ENCODE measurements at regions not wholly inside any gene's neighbourhood (a gene's known extent, or its start where the extent isn't known, plus 50 kb on each side); places are given as distances from the start of the nearest gene placed in this dataset.
"Not testable (repeated sequence)": the region's sequence is repeated elsewhere in the genome, so short reads cannot be mapped to it uniquely, and the experiment has no call there.

GRCh38 chr3:180786227-180786626, 106.9 kb upstream of the CCDC39 start:
- not testable (repeated sequence) for H3K36me3 ChIP-seq (ENCODE audit: control insufficient read depth, insufficient read depth, low read length); H3K4me3 ChIP-seq (ENCODE audit: low read length); DNase-seq; H3K27me3 ChIP-seq (ENCODE audit: control insufficient read depth, insufficient read depth, low read length); H3K27ac ChIP-seq (ENCODE audit: low read length); H3K9me3 ChIP-seq (replicated peaks; ENCODE audit: control insufficient read depth, low read depth, low read length); H3K4me1 ChIP-seq (ENCODE audit: control insufficient read depth, insufficient read depth, low read length)
- WGBS (ENCODE audit: insufficient coverage): 85% methylated on average over 3 of the region's 3 CpGs

GRCh38 chr3:180789774-180790173, 110.5 kb upstream of the CCDC39 start:
- 90% methylated on average over 2 of the region's 2 CpGs for WGBS (ENCODE audit: insufficient coverage)
- Histone ChIP-seq H3K4me3 (ENCODE audit: low read length) (no peak overlapping the region), H3K27ac (ENCODE audit: low read length) (no peak overlapping the region), H3K4me1 (ENCODE audit: control insufficient read depth, insufficient read depth, low read length) (no peaks in the 10 kb centered on the region), H3K36me3 (ENCODE audit: control insufficient read depth, insufficient read depth, low read length) (no peaks in the 10 kb centered on the region), H3K27me3 (ENCODE audit: control insufficient read depth, insufficient read depth, low read length) (no peaks in the 10 kb centered on the region), H3K9me3 (replicated peaks; ENCODE audit: control insufficient read depth, low read depth, low read length) (no peaks in the 10 kb centered on the region)
- no peak for DNase-seq

GRCh38 chr3:180798197-180798596, 114.3 kb upstream of the FXR1 start:
- no peak overlapping the region for H3K27ac ChIP-seq (ENCODE audit: low read length)
- H3K4me3 ChIP-seq (ENCODE audit: low read length): no peak overlapping the region
- H3K36me3 ChIP-seq (ENCODE audit: control insufficient read depth, insufficient read depth, low read length): no peaks in the 10 kb centered on the region
- H3K27me3 ChIP-seq (ENCODE audit: control insufficient read depth, insufficient read depth, low read length): no peaks in the 10 kb centered on the region
- WGBS (ENCODE audit: insufficient coverage): no CpG with 5 or more reads among the region's 4 CpGs
- no peak for DNase-seq
- no peaks in the 10 kb centered on the region for H3K4me1 ChIP-seq (ENCODE audit: control insufficient read depth, insufficient read depth, low read length)
- H3K9me3 ChIP-seq (replicated peaks; ENCODE audit: control insufficient read depth, low read depth, low read length): no peaks in the 10 kb centered on the region

GRCh38 chr3:180802837-180803236, 109.6 kb upstream of the FXR1 start:
- H3K27me3 ChIP-seq (ENCODE audit: control insufficient read depth, insufficient read depth, low read length): no peaks in the 10 kb centered on the region
- no peak overlapping the region for H3K4me3 ChIP-seq (ENCODE audit: low read length)
- no peaks in the 10 kb centered on the region for H3K36me3 ChIP-seq (ENCODE audit: control insufficient read depth, insufficient read depth, low read length)
- H3K27ac ChIP-seq (ENCODE audit: low read length): no peak overlapping the region
- H3K9me3 ChIP-seq (replicated peaks; ENCODE audit: control insufficient read depth, low read depth, low read length): no peaks in the 10 kb centered on the region
- peaks cover 3% of the 10 kb centered on the region for H3K4me1 ChIP-seq (ENCODE audit: control insufficient read depth, insufficient read depth, low read length)
- peak; percentile 22 for DNase-seq

- peak; percentile 40 for DNase-seq
- WGBS (ENCODE audit: insufficient coverage): no CpG with 5 or more reads among the region's 6 CpGs
Observed at GRCh38 chr3:180804916-180805315, 107.6 kb upstream of the FXR1 start.

GRCh38 chr3:180808823-180809575, 103.5 kb upstream of the FXR1 start:
- H3K27ac ChIP-seq (ENCODE audit: low read length): no peak overlapping the region
- no CpG with 5 or more reads among the region's 1 CpG for WGBS (ENCODE audit: insufficient coverage)

More at GRCh38 chr3:180804916-180805315, 107.6 kb upstream of the FXR1 start:
- Histone ChIP-seq H3K4me3 (ENCODE audit: low read length) (no peak overlapping the region), H3K27me3 (ENCODE audit: control insufficient read depth, insufficient read depth, low read length) (no peaks in the 10 kb centered on the region), H3K27ac (ENCODE audit: low read length) (no peak overlapping the region), H3K4me1 (ENCODE audit: control insufficient read depth, insufficient read depth, low read length) (peaks cover 3% of the 10 kb centered on the region), H3K9me3 (replicated peaks; ENCODE audit: control insufficient read depth, low read depth, low read length) (no peaks in the 10 kb centered on the region), H3K36me3 (ENCODE audit: control insufficient read depth, insufficient read depth, low read length) (no peaks in the 10 kb centered on the region)

GRCh38 chr3:180820400-180820799, 92.1 kb upstream of the FXR1 start:
- WGBS (ENCODE audit: insufficient coverage): 89% methylated on average over 14 of the region's 15 CpGs
- DNase-seq: no peak
- H3K4me1 ChIP-seq (ENCODE audit: control insufficient read depth, insufficient read depth, low read length): no peaks in the 10 kb centered on the region

More at GRCh38 chr3:180808823-180809575, 103.5 kb upstream of the FXR1 start:
- Histone ChIP-seq H3K36me3 (ENCODE audit: control insufficient read depth, insufficient read depth, low read length) (no peaks in the 10 kb centered on the region), H3K27me3 (ENCODE audit: control insufficient read depth, insufficient read depth, low read length) (no peaks in the 10 kb centered on the region), H3K4me1 (ENCODE audit: control insufficient read depth, insufficient read depth, low read length) (peaks cover 3% of the 10 kb centered on the region), H3K9me3 (replicated peaks; ENCODE audit: control insufficient read depth, low read depth, low read length) (no peaks in the 10 kb centered on the region), H3K4me3 (ENCODE audit: low read length) (no peak overlapping the region)
- no peak for DNase-seq

GRCh38 chr3:180825964-180826363, 86.5 kb upstream of the FXR1 start:
- no peaks in the 10 kb centered on the region for H3K4me1 ChIP-seq (ENCODE audit: control insufficient read depth, insufficient read depth, low read length)
- no peak for DNase-seq
- H3K36me3 ChIP-seq (ENCODE audit: control insufficient read depth, insufficient read depth, low read length): no peaks in the 10 kb centered on the region
- WGBS (ENCODE audit: insufficient coverage): no CpG with 5 or more reads among the region's 2 CpGs
- no peaks in the 10 kb centered on the region for H3K27me3 ChIP-seq (ENCODE audit: control insufficient read depth, insufficient read depth, low read length)
- H3K4me3 ChIP-seq (ENCODE audit: low read length): no peak overlapping the region
- H3K27ac ChIP-seq (ENCODE audit: low read length): no peak overlapping the region
- no peaks in the 10 kb centered on the region for H3K9me3 ChIP-seq (replicated peaks; ENCODE audit: control insufficient read depth, low read depth, low read length)

More at GRCh38 chr3:180820400-180820799, 92.1 kb upstream of the FXR1 start:
- H3K27me3 ChIP-seq (ENCODE audit: control insufficient read depth, insufficient read depth, low read length): no peaks in the 10 kb centered on the region
- no peak overlapping the region for H3K4me3 ChIP-seq (ENCODE audit: low read length)
- no peak overlapping the region for H3K27ac ChIP-seq (ENCODE audit: low read length)
- no peaks in the 10 kb centered on the region for H3K36me3 ChIP-seq (ENCODE audit: control insufficient read depth, insufficient read depth, low read length)
- no peaks in the 10 kb centered on the region for H3K9me3 ChIP-seq (replicated peaks; ENCODE audit: control insufficient read depth, low read depth, low read length)

- no peaks in the 10 kb centered on the region for H3K27me3 ChIP-seq (ENCODE audit: control insufficient read depth, insufficient read depth, low read length)
- no peaks in the 10 kb centered on the region for H3K9me3 ChIP-seq (replicated peaks; ENCODE audit: control insufficient read depth, low read depth, low read length)
- no peaks in the 10 kb centered on the region for H3K4me1 ChIP-seq (ENCODE audit: control insufficient read depth, insufficient read depth, low read length)
- 71% methylated on average over 1 of the region's 3 CpGs for WGBS (ENCODE audit: insufficient coverage)
- no peaks in the 10 kb centered on the region for H3K36me3 ChIP-seq (ENCODE audit: control insufficient read depth, insufficient read depth, low read length)
- no peak overlapping the region for H3K27ac ChIP-seq (ENCODE audit: low read length)
- DNase-seq: no peak
- H3K4me3 ChIP-seq (ENCODE audit: low read length): no peak overlapping the region
Observed at GRCh38 chr3:180827171-180827570, 85.3 kb upstream of the FXR1 start.

- WGBS (ENCODE audit: insufficient coverage): 93% methylated on average over 36 of the region's 36 CpGs
- no peak overlapping the region for H3K27ac ChIP-seq (ENCODE audit: low read length)
- H3K36me3 ChIP-seq (ENCODE audit: control insufficient read depth, insufficient read depth, low read length): no peaks in the 10 kb centered on the region
- DNase-seq: no peak
- no peaks in the 10 kb centered on the region for H3K9me3 ChIP-seq (replicated peaks; ENCODE audit: control insufficient read depth, low read depth, low read length)
- H3K27me3 ChIP-seq (ENCODE audit: control insufficient read depth, insufficient read depth, low read length): no peaks in the 10 kb centered on the region
- H3K4me1 ChIP-seq (ENCODE audit: control insufficient read depth, insufficient read depth, low read length): no peaks in the 10 kb centered on the region
- no peak overlapping the region for H3K4me3 ChIP-seq (ENCODE audit: low read length)
Observed at GRCh38 chr3:180828001-180828720, 84.3 kb upstream of the FXR1 start.

Measured in muscle of leg (tissue), 3 donors.